Keratinocyte (primary cell): ENCODE measurements at regions not wholly inside any gene's neighbourhood (a gene's known extent, or its start where the extent isn't known, plus 50 kb on each side); places are given as distances from the start of the nearest gene placed in this dataset.
"Not testable (repeated sequence)": the region's sequence is repeated elsewhere in the genome, so short reads cannot be mapped to it uniquely, and the experiment has no call there.

ENCODE experiments used
- DNase-seq: peaks from one replicate; pipeline ENCODE4 v3.0.0-alpha.2; 2011; ENCODE audit warnings: low read depth, missing footprints, low spot score
- FAIRE-seq: peaks from 2 replicates; lab custom pipeline; 2011; peaks lifted over from hg19 to GRCh38; lab: Jason Lieb, UNC
- H2AFZ ChIP-seq: 2 replicates; pipeline ENCODE4 v1.6.0; 2012; ENCODE audit warnings: low read length, control low read depth, inconsistent platforms; ENCODE audit not compliant: control insufficient read depth
- H3K27ac ChIP-seq: 2 replicates; pipeline ENCODE4 v1.5.1; 2011; ENCODE audit warnings: low read length; ENCODE audit not compliant: control insufficient read depth, insufficient read depth
- H3K27me3 ChIP-seq: 3 replicates; pipeline ENCODE4 v1.6.0; 2011; ENCODE audit warnings: low read length; ENCODE audit not compliant: control insufficient read depth, insufficient read depth; ENCODE audit errors: extremely low read depth
- H3K36me3 ChIP-seq, 2 experiments: 2 replicates in 1 of 2; 3 replicates in 1 of 2; pipeline ENCODE4 v1.5.1; 2011; ENCODE audit warnings: low read length in 2 of 2, mild to moderate bottlenecking in 1 of 2; ENCODE audit not compliant: control insufficient read depth in 2 of 2, insufficient read depth in 2 of 2; ENCODE audit errors: extremely low read depth in 1 of 2
- H3K4me1 ChIP-seq: 3 replicates; pipeline ENCODE4 v1.5.1; 2011; ENCODE audit warnings: low read length; ENCODE audit not compliant: control insufficient read depth, insufficient read depth; ENCODE audit errors: extremely low read depth
- H3K4me2 ChIP-seq: 3 replicates; pipeline ENCODE4 v1.6.0; 2011; ENCODE audit warnings: low read depth, low read length; ENCODE audit not compliant: control insufficient read depth, insufficient read depth; ENCODE audit errors: extremely low read depth
- H3K4me3 ChIP-seq, 3 experiments: fragments of 200-600 bp in 1 of 3; sonication (generic) in 1 of 3; 2 replicates in 2 of 3; 3 replicates in 1 of 3; pipeline ENCODE4 v1.5.1; 2011 to 2016; ENCODE audit warnings: low read length in 3 of 3, mild to moderate bottlenecking in 3 of 3, control low read depth in 2 of 3, inconsistent platforms in 1 of 3, low read depth in 1 of 3, mixed read lengths in 1 of 3, mixed run types in 1 of 3, moderate library complexity in 1 of 3; ENCODE audit not compliant: control insufficient read depth in 2 of 3, insufficient read depth in 2 of 3; ENCODE audit errors: extremely low read depth in 1 of 3
- H3K79me2 ChIP-seq: 2 replicates; pipeline ENCODE4 v1.6.0; 2012; ENCODE audit warnings: low read length; ENCODE audit not compliant: control insufficient read depth, insufficient read depth
- H3K9ac ChIP-seq: 3 replicates; pipeline ENCODE4 v1.6.0; 2011; ENCODE audit warnings: low read length; ENCODE audit not compliant: control insufficient read depth, insufficient read depth; ENCODE audit errors: extremely low read depth
- H3K9me1 ChIP-seq: 3 replicates; pipeline ENCODE4 v1.6.0; 2011; ENCODE audit warnings: low read length; ENCODE audit not compliant: control insufficient read depth, insufficient read depth; ENCODE audit errors: extremely low read depth
- H3K9me3 ChIP-seq: 2 replicates; pipeline ENCODE4 v1.5.1; 2012; ENCODE audit warnings: low read depth, low read length; ENCODE audit not compliant: control insufficient read depth
- H4K20me1 ChIP-seq: 3 replicates; pipeline ENCODE4 v1.6.0; 2011; ENCODE audit warnings: low read length; ENCODE audit not compliant: control insufficient read depth, insufficient read depth; ENCODE audit errors: extremely low read depth
- CTCF ChIP-seq, 3 experiments: IDR thresholded peaks in 1 of 3; conservative IDR thresholded peaks in 1 of 3; optimal IDR thresholded peaks in 1 of 3; 2 replicates in 2 of 3; 3 replicates in 1 of 3; pipeline versions ENCODE3 to v1.5.1; 2011; ENCODE audit warnings: low read length in 3 of 3, mild to moderate bottlenecking in 3 of 3, moderate library complexity in 2 of 3, control low read depth in 1 of 3, inconsistent platforms in 1 of 3; ENCODE audit not compliant: insufficient read depth in 2 of 3; ENCODE audit errors: extremely low read depth in 1 of 3
- EZH2 ChIP-seq: IDR thresholded peaks from one replicate; pipeline ENCODE4 v1.6.1; 2012; ENCODE audit warnings: inconsistent platforms, mild to moderate bottlenecking, low read length, moderate library complexity
- dilution Hi-C: fragments of 300-500 bp; cut with MboI; formaldehyde crosslinking; loops from one replicate; pipeline ENCODE4 v1.7.0; 2020; ENCODE audit warnings: low sequenced_read_pairs; ENCODE audit not compliant: extremely low pct_ligation_motif_present

- H2AFZ ChIP-seq: no peak overlapping the region
- H3K9me1 ChIP-seq: no peaks in the 10 kb centered on the region
- dilution Hi-C loops: no loop called here
These were observed 175.5 kb downstream of the ANXA1 start for GRCh38 chr9:73327149-73327548.

GRCh38 chr9:73337182-73337581 is 185.5 kb downstream of the ANXA1 start:
- H3K79me2 ChIP-seq, FAIRE-seq, dilution Hi-C loops, H3K4me1 ChIP-seq, H2AFZ ChIP-seq, H3K9me1 ChIP-seq, H3K4me2 ChIP-seq, H3K27ac ChIP-seq, H3K9ac ChIP-seq, H3K36me3 ChIP-seq, H3K27me3 ChIP-seq, DNase-seq, H4K20me1 ChIP-seq, H3K9me3 ChIP-seq, H3K4me3 ChIP-seq: not testable (repeated sequence)

More at GRCh38 chr9:73327149-73327548, 175.5 kb downstream of the ANXA1 start:
- Histone ChIP-seq H3K4me2 (no peak overlapping the region), H3K4me1 (no peaks in the 10 kb centered on the region), H3K27ac (no peak overlapping the region), H3K9ac (no peak overlapping the region), H3K4me3 (no peak overlapping the region), H3K9me3 (no peaks in the 10 kb centered on the region), H3K79me2 (no peaks in the 10 kb centered on the region), H3K27me3 (no peaks in the 10 kb centered on the region), H3K36me3 (no peaks in the 10 kb centered on the region), H4K20me1 (no peaks in the 10 kb centered on the region)
- FAIRE-seq (no peak), DNase-seq (no peak)
- TF ChIP-seq EZH2 (no peak), CTCF (optimal IDR thresholded peaks at IDR 0.05 in 1 of 3, IDR thresholded peaks at IDR 0.05 in 1 of 3, conservative IDR thresholded peaks at IDR 0.05 in 1 of 3; ENCODE audit: extremely low read depth in 1 of 3, insufficient read depth in 2 of 3, low read length in 3 of 3) (no peak)

- Histone ChIP-seq H3K27me3 (no peaks in the 10 kb centered on the region), H2AFZ (no peak overlapping the region), H3K4me1 (no peaks in the 10 kb centered on the region), H4K20me1 (no peaks in the 10 kb centered on the region), H3K9me3 (no peaks in the 10 kb centered on the region), H3K79me2 (no peaks in the 10 kb centered on the region), H3K36me3 (no peaks in the 10 kb centered on the region), H3K27ac (no peak overlapping the region), H3K4me3 (no peak overlapping the region), H3K9ac (no peak overlapping the region), H3K4me2 (no peak overlapping the region), H3K9me1 (no peaks in the 10 kb centered on the region)
- dilution Hi-C loops: no loop called here
- FAIRE-seq (no peak), DNase-seq (no peak)
- TF ChIP-seq EZH2: no peak
- TF ChIP-seq CTCF (optimal IDR thresholded peaks at IDR 0.05 in 1 of 3, IDR thresholded peaks at IDR 0.05 in 1 of 3, conservative IDR thresholded peaks at IDR 0.05 in 1 of 3; ENCODE audit: extremely low read depth in 1 of 3, insufficient read depth in 2 of 3, low read length in 3 of 3): no peak
These were observed 192.4 kb downstream of the ANXA1 start for GRCh38 chr9:73344060-73344459.
